K562 (cell line): ENCODE measurements at regions not wholly inside any gene's neighbourhood (a gene's known extent, or its start where the extent isn't known, plus 50 kb on each side); places are given as distances from the start of the nearest gene placed in this dataset.

ENCODE experiments used
- ARNT ChIP-seq, 2 experiments: fragments of 450-650 bp; IDR thresholded peaks; 2 replicates each; pipeline ENCODE4 v1.6.1; 2016; ENCODE audit warnings: mild to moderate bottlenecking in 1 of 2
- ATF6 ChIP-seq: sonication (generic); formaldehyde crosslinking; IDR thresholded peaks from 2 replicates; pipeline ENCODE4 v1.4.0; 2020; ENCODE audit warnings: mild to moderate bottlenecking, missing genetic modification reagents
- BRCA1 ChIP-seq, 2 experiments: fragments of 450-650 bp in 1 of 2; sonication (generic) in 1 of 2; formaldehyde crosslinking in 1 of 2; IDR thresholded peaks; 2 replicates each; pipeline versions ENCODE4 v1.5.0 to v1.6.1; 2017 to 2020; ENCODE audit warnings: mild to moderate bottlenecking in 1 of 2, missing genetic modification reagents in 1 of 2
- CBX2 ChIP-seq: fragments of 200-600 bp; sonication (generic); IDR thresholded peaks from one replicate; pipeline ENCODE4 v1.6.1; 2012; ENCODE audit warnings: mild to moderate bottlenecking, low read length, inconsistent platforms; ENCODE audit not compliant: insufficient read depth, poor library complexity, severe bottlenecking
- CCNT2 ChIP-seq: IDR thresholded peaks from 2 replicates; pipeline ENCODE4 v1.6.1; 2011; ENCODE audit warnings: borderline replicate concordance, low read depth, mild to moderate bottlenecking, moderate library complexity, mixed read lengths, low read length; ENCODE audit not compliant: insufficient read length; ENCODE audit errors: extremely low read depth
- CTBP1 ChIP-seq: fragments of 450-650 bp; IDR thresholded peaks from 2 replicates; pipeline ENCODE4 v1.6.1; 2016; ENCODE audit warnings: borderline replicate concordance
- ETV1 ChIP-seq: fragments of 450-650 bp; conservative IDR thresholded peaks from 2 replicates; pipeline ENCODE4 v1.6.1; 2016; ENCODE audit warnings: missing genetic modification characterization, control low read depth, low read depth, missing compliant biosample characterization
- KDM1A ChIP-seq, 2 experiments: fragments of 450-650 bp; IDR thresholded peaks; 2 replicates each; pipeline ENCODE4 v1.6.1; 2016; ENCODE audit warnings: mild to moderate bottlenecking in 2 of 2
- MAX ChIP-seq: sonication (generic); formaldehyde crosslinking; IDR thresholded peaks from 2 replicates; pipeline ENCODE4 v1.9.0; 2022; ENCODE audit warnings: mild to moderate bottlenecking, missing genetic modification reagents
- NFE2 ChIP-seq: IDR thresholded peaks from 2 replicates; pipeline ENCODE4 v1.6.1; 2014; ENCODE audit warnings: antibody characterized with exemption, low read depth
- NFIC ChIP-seq: fragments of 450-650 bp; IDR thresholded peaks from 2 replicates; pipeline ENCODE4 v1.6.1; 2017; ENCODE audit warnings: mild to moderate bottlenecking, inconsistent platforms
- NR1H2 ChIP-seq: sonication (generic); formaldehyde crosslinking; IDR thresholded peaks from 2 replicates; pipeline ENCODE4 v1.4.0; 2020; ENCODE audit warnings: mild to moderate bottlenecking, missing genetic modification reagents
- PYGO2 ChIP-seq: fragments of 450-650 bp; IDR thresholded peaks from 2 replicates; pipeline ENCODE4 v1.6.1; 2016; ENCODE audit warnings: mild to moderate bottlenecking, missing genetic modification characterization, moderate library complexity, missing compliant biosample characterization
- RCOR1 ChIP-seq, 2 experiments: IDR thresholded peaks; 2 replicates each; pipeline ENCODE4 v1.6.1; 2012; ENCODE audit warnings: low read depth in 2 of 2, low read length in 2 of 2, borderline replicate concordance in 1 of 2, improper control_type of control experiment in 1 of 2
- SAFB ChIP-seq: fragments of 200-400 bp; formaldehyde crosslinking; IDR thresholded peaks from 2 replicates; pipeline ENCODE4 v1.6.1; 2017; ENCODE audit warnings: low read depth, low read length, borderline replicate concordance
- SNIP1 ChIP-seq: fragments of 450-650 bp; IDR thresholded peaks from 2 replicates; pipeline ENCODE4 v1.7.1; 2017; ENCODE audit warnings: low read depth, mild to moderate bottlenecking
- TOE1 ChIP-seq, 2 experiments: fragments of 450-650 bp in 1 of 2; sonication (generic) in 1 of 2; formaldehyde crosslinking in 1 of 2; IDR thresholded peaks; 2 replicates each; pipeline versions ENCODE4 v1.7.1 to v1.8.0; 2016 to 2022; ENCODE audit warnings: borderline replicate concordance in 2 of 2, mild to moderate bottlenecking in 2 of 2, antibody characterized with exemption in 1 of 2, inconsistent platforms in 1 of 2, low read depth in 1 of 2, missing genetic modification reagents in 1 of 2, moderate library complexity in 1 of 2
- TRIM24 ChIP-seq, 2 experiments: fragments of 450-650 bp; IDR thresholded peaks; 2 replicates each; pipeline ENCODE4 v1.6.1; 2016
- YBX1 ChIP-seq: fragments of 450-650 bp; IDR thresholded peaks from 2 replicates; pipeline ENCODE4 v1.7.1; 2016; ENCODE audit warnings: mild to moderate bottlenecking
- ZBTB2 ChIP-seq: fragments of 450-650 bp; IDR thresholded peaks from 2 replicates; pipeline ENCODE4 v1.6.1; 2016; ENCODE audit warnings: antibody characterized with exemption
- ZHX1 ChIP-seq: fragments of 150-350 bp; conservative IDR thresholded peaks from 2 replicates; pipeline ENCODE4 v1.6.1; 2014; ENCODE audit warnings: low read length
- ZNF184 ChIP-seq: sonication (generic); formaldehyde crosslinking; IDR thresholded peaks from 2 replicates; pipeline ENCODE4 v1.5.0; 2020; ENCODE audit warnings: missing genetic modification reagents
- ZNF197 ChIP-seq: fragments of 200-800 bp; sonication (Bioruptor generic); IDR thresholded peaks from 2 replicates; pipeline ENCODE4 v1.6.1; 2016; ENCODE audit warnings: low read depth, missing genetic modification characterization, missing compliant biosample characterization

GRCh38 chr1:67561704-67562113, 123.3 kb upstream of the GADD45A start (continued):
- no peak for TF ChIP-seq SNIP1
- TF ChIP-seq ATF6 (CRISPR knock-in tag): no peak
- no peak for TF ChIP-seq CBX2
- no peak for TF ChIP-seq CCNT2
- TF ChIP-seq CTBP1: peak; percentile 54; the same call in 1 of the 2 replicates
- 0 out of 4 replicates have a peak, but pooled peaks of 1 of the 2 experiments have one; percentile 46 for TF ChIP-seq RCOR1 (IDR thresholded peaks at IDR 0.05; ENCODE audit: borderline replicate concordance in 1 of 2, low read depth in 2 of 2, low read length in 2 of 2)
- no peak for TF ChIP-seq NFE2
- TF ChIP-seq PYGO2: no peak
- no peak for TF ChIP-seq ZNF197 (CRISPR knock-in tag)
- no peak for TF ChIP-seq ZBTB2
- peak; percentile 18; the same call in 1 of the 2 replicates for TF ChIP-seq ETV1 (tag)
- TF ChIP-seq ZHX1: no peak
- TF ChIP-seq BRCA1 (IDR thresholded peaks at IDR 0.05): no peak
- TF ChIP-seq BRCA1 (CRISPR knock-in tag; IDR thresholded peaks at IDR 0.05): no peak
- TF ChIP-seq MAX (CRISPR knock-in tag): no peak
- TF ChIP-seq NR1H2 (CRISPR knock-in tag): no peak
- TF ChIP-seq KDM1A (IDR thresholded peaks at IDR 0.05): no peak
- TF ChIP-seq SAFB: no peak
- no peak for TF ChIP-seq NFIC
- no peak for TF ChIP-seq TOE1 (IDR thresholded peaks at IDR 0.05; ENCODE audit: borderline replicate concordance)
- TF ChIP-seq TOE1 (CRISPR knock-in tag; IDR thresholded peaks at IDR 0.05; ENCODE audit: borderline replicate concordance, low read depth): no peak
- TF ChIP-seq YBX1: no peak
- no peak for TF ChIP-seq ARNT (IDR thresholded peaks at IDR 0.05)
- TF ChIP-seq TRIM24 (IDR thresholded peaks at IDR 0.05): no peak
- TF ChIP-seq ZNF184 (CRISPR knock-in tag): no peak
